Right atrium auricular region (tissue), 2 donors: ENCODE measurements at regions not wholly inside any gene's neighbourhood (a gene's known extent, or its start where the extent isn't known, plus 50 kb on each side); places are given as distances from the start of the nearest gene placed in this dataset.

Experiments
- DNase-seq: peaks from one replicate; pipeline ENCODE4 v3.0.0-alpha.2; 2019; ENCODE audit warnings: low spot score
- H3K27ac ChIP-seq, 2 donors: fragments of 200-600 bp; sonication (generic); 1 replicate in 1 of 2; 2 replicates in 1 of 2; pipeline ENCODE4 v1.5.1; 2016 to 2019
- H3K27me3 ChIP-seq, 2 donors: fragments of 200-600 bp; sonication (generic); one replicate each; pipeline versions ENCODE4 v1.5.1 to v1.6.0; 2017 to 2019
- H3K36me3 ChIP-seq: fragments of 200-600 bp; sonication (generic); one replicate; pipeline ENCODE4 v1.5.1; 2016
- H3K4me1 ChIP-seq, 2 donors: fragments of 200-600 bp; sonication (generic); one replicate each; pipeline versions ENCODE4 v1.5.1 to v1.6.0; 2017 to 2019
- H3K4me3 ChIP-seq, 2 donors: fragments of 200-600 bp; sonication (generic); 1 replicate in 1 of 2; 2 replicates in 1 of 2; pipeline ENCODE4 v1.5.1; 2017 to 2019; ENCODE audit warnings: mild to moderate bottlenecking in 1 of 2, moderate library complexity in 1 of 2
- H3K9me3 ChIP-seq, 2 donors: fragments of 200-600 bp; sonication (generic); one replicate each; pipeline ENCODE4 v1.5.1; 2019
- CTCF ChIP-seq, 2 donors: fragments of 200-600 bp; sonication (generic); IDR thresholded peaks; one replicate each; pipeline ENCODE4 v1.5.1; 2019; ENCODE audit warnings: antibody characterized with exemption in 2 of 2

- no peak for TF ChIP-seq CTCF (IDR thresholded peaks at IDR 0.05)
- DNase-seq, result no peak
- no peaks in the 10 kb centered on the region for H3K27me3 ChIP-seq
- no peaks in the 10 kb centered on the region for H3K36me3 ChIP-seq
- no peak overlapping the region for H3K4me3 ChIP-seq
- no peaks in the 10 kb centered on the region for H3K4me1 ChIP-seq
- no peaks in the 10 kb centered on the region for H3K9me3 ChIP-seq
- H3K27ac ChIP-seq, result no peak overlapping the region
These were observed 369.6 kb downstream of the FBXO15 start for GRCh38 chr18:73778032-73778359.

- no peak for DNase-seq
- Histone ChIP-seq H3K27me3 (no peaks in the 10 kb centered on the region), H3K4me3 (no peak overlapping the region), H3K9me3 (no peaks in the 10 kb centered on the region), H3K4me1 (no peaks in the 10 kb centered on the region), H3K36me3 (no peaks in the 10 kb centered on the region), H3K27ac (no peak overlapping the region)
- no peak for TF ChIP-seq CTCF (IDR thresholded peaks at IDR 0.05)
These were observed 370.1 kb downstream of the FBXO15 start for GRCh38 chr18:73777356-73778031.

GRCh38 chr18:73774811-73775509 is 372.7 kb downstream of the FBXO15 start:
- no peaks in the 10 kb centered on the region for H3K9me3 ChIP-seq
- no peak for DNase-seq
- H3K27ac ChIP-seq, result no peak overlapping the region
- H3K4me1 ChIP-seq, result no peaks in the 10 kb centered on the region
- TF ChIP-seq CTCF (IDR thresholded peaks at IDR 0.05), result no peak
- no peaks in the 10 kb centered on the region for H3K27me3 ChIP-seq
- no peak overlapping the region for H3K4me3 ChIP-seq
- no peaks in the 10 kb centered on the region for H3K36me3 ChIP-seq

GRCh38 chr18:73768043-73768442 is 379.6 kb downstream of the FBXO15 start:
- no peaks in the 10 kb centered on the region for H3K4me1 ChIP-seq
- no peaks in the 10 kb centered on the region for H3K27me3 ChIP-seq
- no peak for DNase-seq
- no peaks in the 10 kb centered on the region for H3K9me3 ChIP-seq
- no peak overlapping the region for H3K27ac ChIP-seq
- H3K36me3 ChIP-seq, result no peaks in the 10 kb centered on the region
- no peak for TF ChIP-seq CTCF (IDR thresholded peaks at IDR 0.05)
- no peak overlapping the region for H3K4me3 ChIP-seq

- H3K36me3 ChIP-seq, result no peaks in the 10 kb centered on the region
- no peaks in the 10 kb centered on the region for H3K9me3 ChIP-seq
- H3K27ac ChIP-seq, result no peak overlapping the region
- no peak for TF ChIP-seq CTCF (IDR thresholded peaks at IDR 0.05)
- no peaks in the 10 kb centered on the region for H3K4me1 ChIP-seq
- no peak overlapping the region for H3K4me3 ChIP-seq
- no peaks in the 10 kb centered on the region for H3K27me3 ChIP-seq
- DNase-seq, result no peak
These were observed 380.6 kb downstream of the FBXO15 start for GRCh38 chr18:73766910-73767515.
